Prostate gland (tissue), 2 donors: ENCODE measurements at regions not wholly inside any gene's neighbourhood (a gene's known extent, or its start where the extent isn't known, plus 50 kb on each side); places are given as distances from the start of the nearest gene placed in this dataset.

Experiments used
- DNase-seq: peaks from one replicate; pipeline ENCODE4 v3.0.0-alpha.2; 2019; ENCODE audit warnings: low spot score
- H3K27ac ChIP-seq, 2 donors: fragments of 200-600 bp; sonication (generic); 2 replicates each; pipeline ENCODE4 v1.5.1; 2017 to 2019
- H3K27me3 ChIP-seq: fragments of 200-600 bp; sonication (generic); replicated peaks from 2 replicates; pipeline ENCODE4 v1.5.1; 2019; ENCODE audit not compliant: insufficient read depth
- H3K36me3 ChIP-seq, 2 donors: fragments of 200-600 bp; sonication (generic); 1 replicate in 1 of 2; 2 replicates in 1 of 2; pipeline versions ENCODE4 v1.5.1 to v1.8.1; 2017 to 2019
- H3K4me1 ChIP-seq: fragments of 200-600 bp; sonication (generic); replicated peaks from 2 replicates; pipeline ENCODE4 v1.5.1; 2019
- H3K4me3 ChIP-seq, 2 donors: fragments of 200-600 bp; sonication (generic); 2 replicates each; pipeline ENCODE4 v1.5.1; 2017 to 2019
- H3K9me3 ChIP-seq: fragments of 200-600 bp; sonication (generic); 2 replicates; pipeline ENCODE4 v1.5.1; 2017
- CTCF ChIP-seq, 4 experiments: fragments of 200-600 bp in 2 of 4; fragments of 450-650 bp in 2 of 4; sonication (generic) in 2 of 4; IDR thresholded peaks; 1 replicate in 3 of 4; 2 replicates in 1 of 4; pipeline ENCODE4 v1.5.1; 2016 to 2019; ENCODE audit warnings: antibody characterized with exemption in 4 of 4, mild to moderate bottlenecking in 2 of 4, moderate library complexity in 2 of 4
- POLR2A ChIP-seq: fragments of 450-650 bp; IDR thresholded peaks from one replicate; pipeline ENCODE4 v1.6.1; 2016; ENCODE audit warnings: antibody characterized with exemption, mild to moderate bottlenecking
- POLR2AphosphoS5 ChIP-seq: sonication (generic); formaldehyde crosslinking; IDR thresholded peaks from one replicate; pipeline ENCODE4 v1.6.1; 2017; ENCODE audit warnings: antibody characterized with exemption
- WGBS: methylation state at CpG from one replicate; pipeline ENCODE4 v1.1.5; 2018; 5-methylcytosine and 5-hydroxymethylcytosine counted together
- intact Hi-C: fragments of 100-400 bp; cut with DNase I; formaldehyde crosslinking; loops from one replicate; pipeline ENCODE4 v1.14.2; 2022

- H3K27ac ChIP-seq = no peak overlapping the region
- DNase-seq = no peak
- H3K4me3 ChIP-seq = no peak overlapping the region
- no peaks in the 10 kb centered on the region for H3K9me3 ChIP-seq
- H3K36me3 ChIP-seq = no peaks in the 10 kb centered on the region
- 86% methylated on average over 1 of the region's 1 CpG for WGBS
- H3K4me1 ChIP-seq = no peaks in the 10 kb centered on the region
- H3K27me3 ChIP-seq = no peaks in the 10 kb centered on the region
- TF ChIP-seq CTCF (IDR thresholded peaks at IDR 0.05) = no peak
- intact Hi-C loops = no loop called here
Observed at GRCh38 chr13:97822377-97822776, 131.1 kb upstream of the IPO5 start.

GRCh38 chr13:97826421-97827012 lies 127.0 kb upstream of the IPO5 start:
- DNase-seq = no peak
- intact Hi-C loops = no loop called here
- Histone ChIP-seq H3K4me1 (no peaks in the 10 kb centered on the region), H3K27me3 (no peaks in the 10 kb centered on the region), H3K9me3 (no peaks in the 10 kb centered on the region), H3K27ac (no peak overlapping the region), H3K36me3 (no peaks in the 10 kb centered on the region), H3K4me3 (no peak overlapping the region)
- no peak for TF ChIP-seq POLR2AphosphoS5
- no peak for TF ChIP-seq CTCF (IDR thresholded peaks at IDR 0.05)
- no peak for TF ChIP-seq POLR2A
- WGBS = 88% methylated on average over 5 of the region's 5 CpGs

- intact Hi-C loops = no loop called here
- WGBS = 65% methylated on average over 5 of the region's 5 CpGs
- DNase-seq = no peak
Observed at GRCh38 chr13:97834250-97834649, 119.2 kb upstream of the IPO5 start.

GRCh38 chr13:97843189-97843588 lies 110.3 kb upstream of the IPO5 start:
- no peak for DNase-seq
- Histone ChIP-seq H3K27ac (no peak overlapping the region), H3K4me1 (no peaks in the 10 kb centered on the region), H3K4me3 (no peak overlapping the region), H3K27me3 (no peaks in the 10 kb centered on the region), H3K9me3 (no peaks in the 10 kb centered on the region), H3K36me3 (no peaks in the 10 kb centered on the region)
- intact Hi-C loops = no loop called here
- TF ChIP-seq CTCF (IDR thresholded peaks at IDR 0.05) (no peak), POLR2AphosphoS5 (no peak), POLR2A (no peak)
- 90% methylated on average over 1 of the region's 1 CpG for WGBS

More at GRCh38 chr13:97834250-97834649, 119.2 kb upstream of the IPO5 start:
- Histone ChIP-seq H3K27me3 (no peaks in the 10 kb centered on the region), H3K4me1 (no peaks in the 10 kb centered on the region), H3K27ac (no peak overlapping the region), H3K4me3 (no peak overlapping the region), H3K9me3 (no peaks in the 10 kb centered on the region), H3K36me3 (no peaks in the 10 kb centered on the region)
- no peak for TF ChIP-seq CTCF (IDR thresholded peaks at IDR 0.05)
- TF ChIP-seq POLR2A = no peak
- no peak for TF ChIP-seq POLR2AphosphoS5

- TF ChIP-seq CTCF (IDR thresholded peaks at IDR 0.05) = no peak
- no peak for TF ChIP-seq POLR2AphosphoS5
- TF ChIP-seq POLR2A = no peak
- no peaks in the 10 kb centered on the region for H3K4me1 ChIP-seq
- no peaks in the 10 kb centered on the region for H3K36me3 ChIP-seq
- no peaks in the 10 kb centered on the region for H3K27me3 ChIP-seq
- 93% methylated on average over 5 of the region's 5 CpGs for WGBS
- H3K4me3 ChIP-seq = no peak overlapping the region
- intact Hi-C loops = no loop called here
- no peak overlapping the region for H3K27ac ChIP-seq
- DNase-seq = no peak
- H3K9me3 ChIP-seq = no peaks in the 10 kb centered on the region
Observed at GRCh38 chr13:97844151-97844550, 109.3 kb upstream of the IPO5 start.
